Breast epithelium (tissue), 3 donors: ENCODE measurements at regions not wholly inside any gene's neighbourhood (a gene's known extent, or its start where the extent isn't known, plus 50 kb on each side); places are given as distances from the start of the nearest gene placed in this dataset.

Experiments used
- POLR2A ChIP-seq: fragments of 450-650 bp; IDR thresholded peaks from one replicate; pipeline ENCODE4 v1.6.1; 2016; ENCODE audit warnings: antibody characterized with exemption, mild to moderate bottlenecking, moderate library complexity
- TF ChIP-seq, protein P1 (sequence below), 3 donors: fragments of 450-650 bp; IDR thresholded peaks; one replicate each; pipeline ENCODE4 v1.5.1; 2016 to 2017; ENCODE audit warnings: antibody characterized with exemption in 3 of 3, mild to moderate bottlenecking in 3 of 3, moderate library complexity in 3 of 3

DNA sequence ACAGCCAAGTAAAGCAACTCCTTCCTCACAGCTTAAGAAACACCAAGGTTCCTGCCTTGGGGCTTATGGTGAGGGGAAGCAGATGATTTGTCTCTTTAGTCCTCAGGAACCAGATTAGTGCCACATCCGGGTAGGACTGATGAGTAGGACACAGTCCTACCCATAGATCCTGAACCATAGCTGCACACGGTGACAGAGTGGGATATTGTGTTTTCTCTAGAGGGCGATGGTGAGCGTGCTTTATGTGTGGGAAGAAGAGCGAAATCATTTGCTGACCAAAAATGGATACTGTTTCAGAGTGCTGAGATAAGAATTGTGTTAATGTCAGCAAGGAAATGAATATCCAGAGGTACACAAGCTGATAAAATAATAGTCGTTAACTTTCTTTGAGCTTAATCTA lies 209.0 kb upstream of the FBXL7 start:
- no peak for TF ChIP-seq POLR2A
- TF ChIP-seq, protein P1, sequence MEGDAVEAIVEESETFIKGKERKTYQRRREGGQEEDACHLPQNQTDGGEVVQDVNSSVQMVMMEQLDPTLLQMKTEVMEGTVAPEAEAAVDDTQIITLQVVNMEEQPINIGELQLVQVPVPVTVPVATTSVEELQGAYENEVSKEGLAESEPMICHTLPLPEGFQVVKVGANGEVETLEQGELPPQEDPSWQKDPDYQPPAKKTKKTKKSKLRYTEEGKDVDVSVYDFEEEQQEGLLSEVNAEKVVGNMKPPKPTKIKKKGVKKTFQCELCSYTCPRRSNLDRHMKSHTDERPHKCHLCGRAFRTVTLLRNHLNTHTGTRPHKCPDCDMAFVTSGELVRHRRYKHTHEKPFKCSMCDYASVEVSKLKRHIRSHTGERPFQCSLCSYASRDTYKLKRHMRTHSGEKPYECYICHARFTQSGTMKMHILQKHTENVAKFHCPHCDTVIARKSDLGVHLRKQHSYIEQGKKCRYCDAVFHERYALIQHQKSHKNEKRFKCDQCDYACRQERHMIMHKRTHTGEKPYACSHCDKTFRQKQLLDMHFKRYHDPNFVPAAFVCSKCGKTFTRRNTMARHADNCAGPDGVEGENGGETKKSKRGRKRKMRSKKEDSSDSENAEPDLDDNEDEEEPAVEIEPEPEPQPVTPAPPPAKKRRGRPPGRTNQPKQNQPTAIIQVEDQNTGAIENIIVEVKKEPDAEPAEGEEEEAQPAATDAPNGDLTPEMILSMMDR (IDR thresholded peaks at IDR 0.05): no peak
